Activated CD4-positive, alpha-beta T cell treated with anti-CD3 and anti-CD28 coated beads for 36 hours (primary cell): ENCODE measurements at regions not wholly inside any gene's neighbourhood (a gene's known extent, or its start where the extent isn't known, plus 50 kb on each side); places are given as distances from the start of the nearest gene placed in this dataset.

Experiments used
- ATAC-seq: fragments of 200-7000 bp; cut with Tn5 transposase; one replicate; pipeline ENCODE4 v1.10.0; 2021; ENCODE audit warnings: mild to moderate bottlenecking, moderate library complexity
- CTCF ChIA-PET: fragments of 350-600 bp; sonication (Branson Sonifier 250); formaldehyde crosslinking; loops from one replicate; lab custom pipeline; 2021; ENCODE audit warnings: antibody characterized with exemption; lab: Charles Lee
- POLR2A ChIA-PET: fragments of 350-600 bp; sonication (Branson Sonifier 250); formaldehyde crosslinking; loops from one replicate; lab custom pipeline; 2021; ENCODE audit warnings: antibody characterized with exemption, inconsistent platforms; lab: Charles Lee
- DNase-seq: peaks from one replicate; pipeline ENCODE4 v3.0.0-alpha.2; 2020
- H3K27ac Mint-ChIP-seq: one replicate; pipeline ENCODE4 v1.8.0; 2021; ENCODE audit warnings: mixed read lengths
- H3K27me3 Mint-ChIP-seq: one replicate; pipeline ENCODE4 v1.8.0; 2021; ENCODE audit warnings: mixed read lengths
- H3K36me3 Mint-ChIP-seq: one replicate; pipeline ENCODE4 v1.8.0; 2021; ENCODE audit warnings: low read depth, mixed read lengths
- H3K4me1 Mint-ChIP-seq: one replicate; pipeline ENCODE4 v1.8.0; 2021; ENCODE audit warnings: mixed read lengths
- H3K4me3 Mint-ChIP-seq: one replicate; pipeline ENCODE4 v1.8.0; 2021; ENCODE audit warnings: mild to moderate bottlenecking, moderate library complexity, mixed read lengths
- H3K9me3 Mint-ChIP-seq: one replicate; pipeline ENCODE4 v1.8.0; 2021; ENCODE audit warnings: low read depth, mixed read lengths
- intact Hi-C, 2 experiments: fragments of 100-400 bp; cut with DNase I in 1 of 2; cut with micrococcal nuclease in 1 of 2; formaldehyde crosslinking; loops; one replicate each; pipeline versions ENCODE4 v1.14.2 to v1.15.1; 2022 to 2024; cut with DNase I, micrococcal nuclease

DNA sequence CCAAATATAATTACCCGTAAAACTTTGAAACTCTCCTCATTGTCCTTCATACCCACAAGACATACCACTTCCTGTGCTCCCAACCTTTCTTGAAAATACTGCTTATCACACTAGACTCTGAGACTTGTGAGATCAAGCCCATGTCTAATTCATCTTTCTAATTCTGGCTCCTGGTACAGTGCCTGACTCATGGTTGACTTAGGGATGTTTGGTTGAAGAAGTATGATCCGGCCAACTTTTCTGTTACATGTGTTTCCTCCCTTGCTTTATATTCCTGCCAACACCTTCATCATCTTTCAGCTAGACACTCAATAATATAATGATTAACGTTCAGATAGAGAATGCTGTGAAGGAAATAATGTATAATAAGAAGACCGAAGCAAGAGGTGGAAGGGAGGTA is 58.2 kb downstream of the MEX3B start:
- H3K27me3 Mint-ChIP-seq, result peaks cover 7% of the 10 kb centered on the region
- peaks cover 1% of the 10 kb centered on the region for H3K36me3 Mint-ChIP-seq
- peaks cover 8% of the 10 kb centered on the region for H3K9me3 Mint-ChIP-seq
- H3K4me3 Mint-ChIP-seq, result no peak overlapping the region
- intact Hi-C loops, result no loop called here
- H3K4me1 Mint-ChIP-seq, result no peaks in the 10 kb centered on the region
- ATAC-seq (no peak), DNase-seq (no peak)
- ChIA-PET POLR2A (interaction anchor here (0.7 kb wide), 1 partner anchor 14 kb away, joined by 3 read pairs; no protein-coding TSS in a partner anchor), CTCF (no interaction called here)
- H3K27ac Mint-ChIP-seq, result no peak overlapping the region

DNA sequence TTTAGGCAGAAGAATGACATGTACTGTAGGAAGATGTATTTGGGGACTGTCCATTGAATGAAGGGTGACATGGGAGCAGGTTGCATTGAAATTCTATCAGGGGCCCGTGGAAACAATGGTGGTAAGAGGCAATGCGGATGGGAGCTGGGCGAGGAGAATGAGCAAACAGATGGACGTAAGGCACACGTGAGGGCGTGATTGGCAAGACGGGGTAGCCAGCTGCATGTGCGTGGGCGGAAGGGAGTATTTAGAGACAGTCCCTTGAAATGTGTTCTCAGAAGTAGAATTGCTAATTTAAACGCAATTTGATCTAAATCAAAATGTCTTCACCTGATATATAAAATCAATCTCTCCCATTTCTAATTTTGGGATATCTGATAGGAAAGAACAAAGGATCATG is 62.3 kb downstream of the MEX3B start:
- H3K27ac Mint-ChIP-seq, result no peak overlapping the region
- H3K9me3 Mint-ChIP-seq, result peaks cover 1% of the 10 kb centered on the region
- H3K36me3 Mint-ChIP-seq, result no peaks in the 10 kb centered on the region
- DNase-seq (no peak), ATAC-seq (no peak)
- ChIA-PET POLR2A (no interaction called here), CTCF (no interaction called here)
- peaks cover 7% of the 10 kb centered on the region for H3K27me3 Mint-ChIP-seq
- no peak overlapping the region for H3K4me3 Mint-ChIP-seq
- no peaks in the 10 kb centered on the region for H3K4me1 Mint-ChIP-seq
- intact Hi-C loops, result no loop called here

DNA sequence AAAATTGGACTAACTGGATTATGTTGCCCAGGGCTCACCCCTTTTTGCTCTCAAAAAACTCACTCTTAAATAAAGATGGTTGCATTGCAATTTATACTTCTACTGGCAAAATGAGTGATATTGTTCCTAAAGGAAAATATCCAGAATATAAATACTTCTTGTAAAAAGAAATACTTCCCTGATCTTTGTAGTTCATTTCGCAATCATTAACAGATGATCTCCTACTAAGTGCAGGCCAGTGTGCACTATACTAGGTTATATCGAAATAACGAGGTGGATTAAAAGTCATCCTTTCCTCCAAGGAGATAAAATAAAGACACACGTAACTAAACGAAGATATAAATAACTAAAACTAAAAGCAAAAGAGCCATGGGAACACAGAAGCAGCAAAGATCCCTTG is 63.0 kb downstream of the MEX3B start:
- H3K9me3 Mint-ChIP-seq, result peaks cover 7% of the 10 kb centered on the region
- intact Hi-C loops, result no loop called here
- H3K27me3 Mint-ChIP-seq, result peaks cover 3% of the 10 kb centered on the region
- no peak overlapping the region for H3K27ac Mint-ChIP-seq
- ATAC-seq (no peak), DNase-seq (no peak)
- H3K36me3 Mint-ChIP-seq, result no peaks in the 10 kb centered on the region
- no peaks in the 10 kb centered on the region for H3K4me1 Mint-ChIP-seq
- ChIA-PET POLR2A (no interaction called here), CTCF (interaction anchor here (0.7 kb wide), 1 partner anchor 73 kb away, joined by 3 read pairs; no protein-coding TSS in a partner anchor)
- H3K4me3 Mint-ChIP-seq, result no peak overlapping the region

DNA sequence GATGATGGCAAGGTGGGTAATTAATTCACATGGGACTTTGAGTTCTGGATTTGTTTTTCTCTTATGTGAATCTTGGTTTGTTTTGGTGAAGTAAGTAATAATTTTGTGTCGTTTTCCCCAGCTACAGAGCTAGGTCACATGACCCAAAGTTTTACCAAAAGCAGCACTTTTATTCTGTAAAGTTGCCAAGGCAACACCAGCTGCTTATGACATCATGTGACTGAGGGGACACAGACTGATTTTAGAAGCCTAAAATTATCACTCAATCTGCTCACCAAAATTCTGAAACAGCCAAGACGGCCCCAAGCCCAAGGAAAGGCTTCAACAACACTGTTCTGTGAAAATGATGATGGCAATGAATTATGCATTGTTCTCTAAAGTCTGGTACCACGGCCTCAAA is 63.9 kb downstream of the MEX3B start:
- ChIA-PET CTCF (interaction anchor here (0.7 kb wide), 1 partner anchor 74 kb away, joined by 3 read pairs; no protein-coding TSS in a partner anchor), POLR2A (no interaction called here)
- Mint-ChIP-seq H3K27me3 (no peaks in the 10 kb centered on the region), H3K4me1 (no peaks in the 10 kb centered on the region), H3K36me3 (no peaks in the 10 kb centered on the region), H3K27ac (no peak overlapping the region), H3K9me3 (peaks cover 11% of the 10 kb centered on the region), H3K4me3 (no peak overlapping the region)
- intact Hi-C loops, result no loop called here
- ATAC-seq (no peak), DNase-seq (no peak)

DNA sequence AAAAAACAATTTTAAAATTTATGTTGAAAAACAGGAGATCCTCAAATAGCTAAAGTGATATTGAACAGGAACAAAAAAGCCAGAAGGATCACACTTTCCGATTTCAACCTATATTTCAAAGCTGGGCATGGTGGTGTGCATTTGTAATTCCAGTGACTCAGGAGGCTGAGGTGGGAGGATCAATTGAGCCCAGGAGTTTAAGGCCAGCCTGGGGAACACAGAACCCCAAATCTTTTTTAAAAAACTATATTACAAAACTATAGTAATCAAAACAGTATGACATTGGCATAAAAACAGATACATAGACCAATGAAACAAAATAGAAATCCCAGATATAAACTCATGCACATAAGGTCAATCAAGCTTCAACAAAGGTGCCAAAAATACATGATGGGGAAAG is 68.4 kb downstream of the MEX3B start:
- no peaks in the 10 kb centered on the region for H3K4me1 Mint-ChIP-seq
- H3K4me3 Mint-ChIP-seq, result no peak overlapping the region
- ATAC-seq (no peak), DNase-seq (no peak)
- H3K36me3 Mint-ChIP-seq, result peaks cover 2% of the 10 kb centered on the region
- no peak overlapping the region for H3K27ac Mint-ChIP-seq
- ChIA-PET POLR2A (no interaction called here), CTCF (interaction anchor here (0.7 kb wide), 1 partner anchor 49 kb away, joined by 3 read pairs; no protein-coding TSS in a partner anchor)
- intact Hi-C loops, result no loop called here
- H3K9me3 Mint-ChIP-seq, result peaks cover 22% of the 10 kb centered on the region
- H3K27me3 Mint-ChIP-seq, result no peaks in the 10 kb centered on the region

DNA sequence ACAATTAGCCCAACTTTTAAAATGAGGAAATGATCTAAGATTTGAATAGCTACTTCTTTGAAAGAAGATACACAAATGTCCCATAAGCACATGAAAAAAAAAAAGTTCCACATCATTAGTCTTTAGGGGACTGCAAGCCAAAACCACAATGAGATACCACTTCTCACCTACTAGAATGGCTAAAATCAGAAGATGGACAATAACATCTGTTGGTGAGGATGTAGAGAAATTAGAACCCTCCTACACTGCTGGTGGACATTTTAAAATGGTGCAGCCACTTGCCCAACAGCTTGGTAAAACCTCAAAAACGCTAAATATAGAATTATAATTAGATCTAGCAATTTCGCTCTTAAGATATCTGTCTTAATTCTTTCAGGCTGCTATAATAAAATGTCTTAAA is 77.1 kb downstream of the MEX3B start:
- ATAC-seq (no peak), DNase-seq (no peak)
- POLR2A ChIA-PET, result interaction anchor here (0.7 kb wide), 1 partner anchor 1671 kb away, joined by 3 read pairs; no protein-coding TSS in a partner anchor
- H3K9me3 Mint-ChIP-seq, result peaks cover 5% of the 10 kb centered on the region
- no peak overlapping the region for H3K4me3 Mint-ChIP-seq
- no peaks in the 10 kb centered on the region for H3K4me1 Mint-ChIP-seq
- no peak overlapping the region for H3K27ac Mint-ChIP-seq
- CTCF ChIA-PET, result interaction anchor here (1.2 kb wide), 1 partner anchor 372 kb away, joined by 4 read pairs; no protein-coding TSS in a partner anchor
- intact Hi-C loops, result no loop called here
- H3K36me3 Mint-ChIP-seq, result no peaks in the 10 kb centered on the region
- H3K27me3 Mint-ChIP-seq, result peaks cover 2% of the 10 kb centered on the region

DNA sequence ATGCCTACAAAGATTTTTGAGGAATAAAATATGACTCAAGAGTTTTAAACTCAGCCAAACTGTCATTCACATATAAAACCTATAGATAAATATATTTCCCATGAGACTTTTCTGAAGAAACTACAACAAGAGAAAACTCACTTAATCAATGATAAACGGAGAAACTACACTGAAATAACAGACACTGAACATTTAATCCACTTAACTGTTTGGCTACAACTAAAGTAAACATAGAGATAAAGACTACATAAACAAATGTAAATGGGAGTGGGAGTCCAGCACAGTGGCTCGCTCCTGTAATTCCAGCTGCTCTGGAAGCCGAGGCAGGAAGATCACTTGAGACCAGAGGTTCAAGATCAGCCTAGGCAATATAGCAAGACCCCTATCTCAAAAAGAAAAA is 79.2 kb downstream of the MEX3B start:
- Mint-ChIP-seq H3K27ac (no peak overlapping the region), H3K27me3 (peaks cover 4% of the 10 kb centered on the region), H3K4me3 (no peak overlapping the region), H3K4me1 (no peaks in the 10 kb centered on the region), H3K36me3 (no peaks in the 10 kb centered on the region), H3K9me3 (no peaks in the 10 kb centered on the region)
- no peak for DNase-seq
- ATAC-seq, result no peak
- intact Hi-C loops, result no loop called here
- CTCF ChIA-PET, result interaction anchor here (1.0 kb wide), 1 partner anchor 8 kb away, joined by 3 read pairs; no protein-coding TSS in a partner anchor
- POLR2A ChIA-PET, result no interaction called here

DNA sequence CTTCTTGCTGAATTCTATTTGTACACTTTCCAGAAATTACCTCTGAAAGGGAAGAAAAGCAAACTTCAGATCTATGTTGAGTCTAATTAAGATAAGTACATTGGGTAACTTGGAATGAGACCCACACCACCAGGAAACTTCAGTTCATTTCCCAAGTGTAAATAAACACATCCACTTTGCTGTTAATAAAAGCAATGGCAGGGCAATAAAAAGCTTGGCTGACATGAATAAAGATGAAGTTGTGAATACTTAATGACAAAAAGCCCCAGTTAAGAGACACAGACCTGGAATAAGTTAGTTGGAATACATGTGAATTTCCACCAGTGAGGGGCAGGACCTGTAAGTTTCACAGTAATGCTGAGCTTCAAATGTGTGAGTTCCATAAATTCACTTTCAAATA is 83.3 kb downstream of the MEX3B start:
- Mint-ChIP-seq H3K9me3 (no peaks in the 10 kb centered on the region), H3K4me3 (no peak overlapping the region), H3K27ac (no peak overlapping the region), H3K4me1 (no peaks in the 10 kb centered on the region), H3K27me3 (peaks cover 4% of the 10 kb centered on the region), H3K36me3 (no peaks in the 10 kb centered on the region)
- no peak for DNase-seq
- CTCF ChIA-PET, result no interaction called here
- intact Hi-C loops, result no loop called here
- no peak for ATAC-seq
- POLR2A ChIA-PET, result no interaction called here

DNA sequence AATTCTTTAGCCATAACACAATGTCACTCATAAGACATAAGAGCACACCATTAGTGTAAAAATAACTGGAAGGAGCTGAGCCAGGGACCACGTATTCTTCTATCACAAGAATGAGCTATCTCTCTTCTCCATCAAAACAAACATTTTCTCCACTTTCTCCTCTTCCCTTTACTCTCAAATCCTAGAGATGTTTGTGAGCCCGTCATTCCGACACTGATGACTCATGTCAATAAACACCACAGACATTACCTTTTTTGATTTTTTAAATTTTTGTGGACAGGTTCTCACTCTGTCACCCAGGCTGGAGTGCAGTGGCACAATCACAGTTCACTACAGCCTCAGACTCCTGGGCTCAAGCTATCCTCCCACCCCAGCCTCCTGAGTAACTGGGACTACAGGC is 86.6 kb downstream of the MEX3B start:
- Mint-ChIP-seq H3K4me3 (no peak overlapping the region), H3K27me3 (peaks cover 2% of the 10 kb centered on the region), H3K27ac (no peak overlapping the region), H3K9me3 (no peaks in the 10 kb centered on the region), H3K36me3 (no peaks in the 10 kb centered on the region), H3K4me1 (no peaks in the 10 kb centered on the region)
- DNase-seq (no peak), ATAC-seq (no peak)
- intact Hi-C loops, result loop anchor here in 1 of 2 experiments (10.0 kb wide), 1 partner anchor 66 kb away; no protein-coding TSS in a partner anchor
- ChIA-PET CTCF (interaction anchor here (0.7 to 1.3 kb wide), 2 partner anchors 8 to 150 kb away, joined by 3 read pairs; no protein-coding TSS in a partner anchor), POLR2A (no interaction called here)

DNA sequence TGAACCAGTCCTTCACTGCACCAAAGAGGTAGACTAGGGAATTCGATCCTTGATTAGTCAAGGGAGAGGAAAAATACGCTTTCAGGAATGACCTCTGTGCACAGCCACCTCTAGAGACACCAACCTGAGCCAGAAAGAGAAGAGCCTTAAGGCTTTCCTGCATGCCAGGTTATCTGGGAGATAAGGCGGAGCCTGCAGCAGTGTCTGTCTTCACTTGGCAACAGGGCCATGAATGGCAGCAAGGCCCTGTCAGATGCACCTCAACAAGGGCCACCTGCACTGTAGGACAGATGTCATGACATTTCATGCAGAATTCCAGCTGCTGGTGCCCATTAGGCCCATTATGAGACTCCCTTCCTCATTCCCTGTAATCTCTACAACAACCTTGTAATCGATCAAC is 88.1 kb downstream of the MEX3B start:
- H3K4me3 Mint-ChIP-seq, result no peak overlapping the region
- H3K9me3 Mint-ChIP-seq, result no peaks in the 10 kb centered on the region
- intact Hi-C loops, result loop anchor here in 1 of 2 experiments (10.0 kb wide), 1 partner anchor 67 kb away; no protein-coding TSS in a partner anchor
- no peak for DNase-seq
- H3K27me3 Mint-ChIP-seq, result no peaks in the 10 kb centered on the region
- no peaks in the 10 kb centered on the region for H3K4me1 Mint-ChIP-seq
- no peaks in the 10 kb centered on the region for H3K36me3 Mint-ChIP-seq
- no peak overlapping the region for H3K27ac Mint-ChIP-seq
- POLR2A ChIA-PET, result no interaction called here
- CTCF ChIA-PET, result interaction anchor here (0.9 to 1.3 kb wide), 3 partner anchors 9 to 31 kb away, joined by 3 read pairs; no protein-coding TSS in a partner anchor
- no peak for ATAC-seq

DNA sequence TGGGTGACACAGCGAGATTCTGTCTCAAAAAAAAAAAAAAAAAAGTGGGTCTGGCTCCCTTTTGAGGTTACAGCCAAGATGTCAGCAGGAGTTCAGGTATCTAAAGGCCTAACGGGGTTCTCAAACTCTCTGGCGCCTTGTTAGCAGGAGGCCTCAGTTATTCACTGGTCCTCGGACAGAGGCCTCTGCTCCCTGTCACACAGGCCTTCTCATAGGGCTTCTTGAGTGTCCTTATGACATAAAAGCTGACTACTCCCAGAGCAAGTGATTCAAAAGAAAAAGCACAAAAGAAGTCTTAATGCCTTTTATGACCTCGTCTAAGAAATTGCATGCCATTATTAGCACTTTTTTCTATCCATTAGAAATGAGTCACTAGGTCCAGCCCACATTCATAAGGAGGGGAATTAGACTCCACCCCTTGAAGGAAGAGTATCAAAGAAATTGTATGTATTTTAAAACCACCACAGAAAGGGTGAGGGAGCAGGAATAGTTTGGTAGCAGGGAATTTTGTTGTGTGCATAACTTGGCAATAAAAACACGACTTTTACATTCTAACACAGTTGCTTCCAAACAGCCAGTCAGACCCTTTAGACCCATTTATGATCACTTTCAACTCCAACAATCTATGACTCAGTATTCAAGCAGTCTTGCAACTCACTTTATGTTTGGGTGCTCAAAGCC is 90.3 kb downstream of the MEX3B start:
- POLR2A ChIA-PET, result no interaction called here
- Mint-ChIP-seq H3K9me3 (no peaks in the 10 kb centered on the region), H3K4me1 (no peaks in the 10 kb centered on the region), H3K4me3 (no peak overlapping the region), H3K27me3 (no peaks in the 10 kb centered on the region), H3K27ac (no peak overlapping the region), H3K36me3 (no peaks in the 10 kb centered on the region)
- no peak for DNase-seq
- intact Hi-C loops, result loop anchor here in 1 of 2 experiments (10.0 kb wide), 1 partner anchor 69 kb away; no protein-coding TSS in a partner anchor
- ATAC-seq, result no peak
- CTCF ChIA-PET, result interaction anchor here (0.7 kb wide), 1 partner anchor 69 kb away, joined by 3 read pairs; no protein-coding TSS in a partner anchor
